ENCODE measurements at regions not wholly inside any gene's neighbourhood (a gene's known extent, or its start where the extent isn't known, plus 50 kb on each side); places are given as distances from the start of the nearest gene placed in this dataset.
"Not testable (repeated sequence)": the region's sequence is repeated elsewhere in the genome, so short reads cannot be mapped to it uniquely, and the experiment has no call there.

- DNase-seq (ENCODE audit: low spot score), result no peak
These were observed 159.4 kb downstream of the HS3ST3A1 start for GRCh38 chr17:13442361-13442760.

- no peak for DNase-seq (ENCODE audit: low spot score)
These were observed 159.9 kb downstream of the HS3ST3A1 start for GRCh38 chr17:13441873-13442272.

- DNase-seq (ENCODE audit: low spot score), result no peak
These were observed 163.6 kb downstream of the HS3ST3A1 start for GRCh38 chr17:13437966-13438779.

- DNase-seq (ENCODE audit: low spot score), result no peak
These were observed 166.5 kb downstream of the HS3ST3A1 start for GRCh38 chr17:13435230-13435629.

GRCh38 chr17:13429201-13429600 lies 172.5 kb downstream of the HS3ST3A1 start:
- peak; percentile 87 for DNase-seq (ENCODE audit: low spot score)

- peak; percentile 29 for DNase-seq (ENCODE audit: low spot score)
These were observed 173.1 kb downstream of the HS3ST3A1 start for GRCh38 chr17:13428611-13429042.

- no peak for DNase-seq (ENCODE audit: low spot score)
These were observed 174.7 kb downstream of the HS3ST3A1 start for GRCh38 chr17:13426991-13427390.

- DNase-seq (ENCODE audit: low spot score), result no peak
These were observed 176.3 kb downstream of the HS3ST3A1 start for GRCh38 chr17:13425390-13425789.

- no peak for DNase-seq (ENCODE audit: low spot score)
These were observed 180.1 kb downstream of the HS3ST3A1 start for GRCh38 chr17:13421581-13422130.

- DNase-seq (ENCODE audit: low spot score), result peak; percentile 31
These were observed 180.9 kb downstream of the HS3ST3A1 start for GRCh38 chr17:13420878-13421277.

GRCh38 chr17:13420418-13420826 lies 181.3 kb downstream of the HS3ST3A1 start:
- DNase-seq (ENCODE audit: low spot score), result no peak

- no peak for DNase-seq (ENCODE audit: low spot score)
These were observed 182.1 kb downstream of the HS3ST3A1 start for GRCh38 chr17:13419676-13420075.

GRCh38 chr17:13418891-13419290 lies 182.8 kb downstream of the HS3ST3A1 start:
- DNase-seq (ENCODE audit: low spot score), result no peak

GRCh38 chr17:13417381-13417950 lies 184.3 kb downstream of the HS3ST3A1 start:
- no peak for DNase-seq (ENCODE audit: low spot score)

GRCh38 chr17:13416748-13417363 lies 184.9 kb downstream of the HS3ST3A1 start:
- no peak for DNase-seq (ENCODE audit: low spot score)

- DNase-seq (ENCODE audit: low spot score), result peak; percentile 52
These were observed 185.8 kb downstream of the HS3ST3A1 start for GRCh38 chr17:13415871-13416416.

GRCh38 chr17:13415200-13415599 lies 186.5 kb downstream of the HS3ST3A1 start:
- DNase-seq (ENCODE audit: low spot score), result not testable (repeated sequence)

GRCh38 chr17:13413001-13413400 lies 188.7 kb downstream of the HS3ST3A1 start:
- no peak for DNase-seq (ENCODE audit: low spot score)

- no peak for DNase-seq (ENCODE audit: low spot score)
These were observed 190.9 kb downstream of the HS3ST3A1 start for GRCh38 chr17:13410874-13411273.

GRCh38 chr17:13410214-13410613 lies 191.5 kb downstream of the HS3ST3A1 start:
- DNase-seq (ENCODE audit: low spot score), result no peak

- DNase-seq (ENCODE audit: low spot score), result no peak
These were observed 192.3 kb downstream of the HS3ST3A1 start for GRCh38 chr17:13409455-13409854.

- no peak for DNase-seq (ENCODE audit: low spot score)
These were observed 194.3 kb downstream of the HS3ST3A1 start for GRCh38 chr17:13407381-13407780.

GRCh38 chr17:13405807-13406206 lies 195.9 kb downstream of the HS3ST3A1 start:
- DNase-seq (ENCODE audit: low spot score), result no peak
